GM12878 (cell line): ENCODE measurements at regions not wholly inside any gene's neighbourhood (a gene's known extent, or its start where the extent isn't known, plus 50 kb on each side); places are given as distances from the start of the nearest gene placed in this dataset.

ENCODE experiments used
- ATAC-seq: fragments of 200-7000 bp; cut with Tn5 transposase; 3 replicates; pipeline ENCODE4 v1.9.1; 2020; ENCODE audit warnings: mild to moderate bottlenecking, moderate library complexity
- BruUV-seq: library from RNA; stranded (reverse); fragments of 400-500 nt; replicated peaks from 2 replicates; lab custom pipeline; 2021; lab: Mats Ljungman, UMichigan
- CTCF ChIA-PET: fragments of 300-600 bp; sonication (Branson Sonifier 250); formaldehyde crosslinking; extraction: SDS; loops from one replicate; lab custom pipeline; 2021; ENCODE audit warnings: inconsistent platforms; lab: Yijun Ruan, JAX
- POLR2A ChIA-PET: fragments of 350-600 bp; formaldehyde crosslinking; extraction: SDS; loops from one replicate; lab custom pipeline; 2021; ENCODE audit warnings: inconsistent platforms; lab: Charles Lee
- RAD21 ChIA-PET: fragments of 300-600 bp; sonication (Branson Sonifier 250); formaldehyde crosslinking; loops from one replicate; lab custom pipeline; 2023; ENCODE audit warnings: antibody characterized with exemption; ENCODE audit not compliant: unreplicated experiment; lab: Charles Lee
- SMC1A ChIA-PET: fragments of 300-600 bp; sonication (Branson Sonifier 250); formaldehyde crosslinking; loops from one replicate; lab custom pipeline; 2023; ENCODE audit not compliant: unreplicated experiment, uncharacterized antibody; lab: Charles Lee
- DNase-seq: peaks from one replicate; pipeline ENCODE4 v3.0.0-alpha.2; 2011; ENCODE audit warnings: low read depth, low spot score
- FAIRE-seq: peaks from 3 replicates; lab custom pipeline; 2011; peaks lifted over from hg19 to GRCh38; lab: Jason Lieb, UNC
- H2AFZ ChIP-seq: 2 replicates; pipeline ENCODE4 v1.6.0; 2011; ENCODE audit warnings: low read depth, low read length, control low read depth; ENCODE audit not compliant: control insufficient read depth
- H3K27ac ChIP-seq: 2 replicates; pipeline ENCODE4 v1.5.1; 2011; ENCODE audit warnings: control low read depth; ENCODE audit not compliant: control insufficient read depth, insufficient read depth
- H3K27me3 ChIP-seq, 2 experiments: replicated peaks in 1 of 2; 2 replicates each; pipeline versions ENCODE4 v1.6.0 to v1.6.1; 2011; ENCODE audit warnings: low read length in 1 of 2; ENCODE audit not compliant: control insufficient read depth in 2 of 2, insufficient read depth in 2 of 2
- H3K36me3 ChIP-seq, 2 experiments: 2 replicates each; pipeline ENCODE4 v1.5.1; 2011; ENCODE audit warnings: low read length in 1 of 2; ENCODE audit not compliant: control insufficient read depth in 2 of 2, insufficient read depth in 2 of 2
- H3K4me1 ChIP-seq: 2 replicates; pipeline ENCODE4 v1.6.1; 2011; ENCODE audit warnings: mild to moderate bottlenecking, low read length, moderate library complexity, mixed read lengths; ENCODE audit not compliant: control insufficient read depth, insufficient read depth
- H3K4me2 ChIP-seq: 2 replicates; pipeline ENCODE4 v1.6.0; 2011; ENCODE audit warnings: control low read depth; ENCODE audit not compliant: control insufficient read depth, insufficient read depth
- H3K4me3 ChIP-seq: fragments of 200-600 bp; sonication (generic); 2 replicates; pipeline ENCODE4 v1.5.1; 2016
- H3K79me2 ChIP-seq: 2 replicates; pipeline ENCODE4 v1.6.0; 2011; ENCODE audit warnings: low read length; ENCODE audit not compliant: control insufficient read depth, insufficient read depth
- H3K9ac ChIP-seq: 2 replicates; pipeline ENCODE4 v1.8.0; 2011; ENCODE audit warnings: low read length, control low read depth, mixed read lengths; ENCODE audit not compliant: control insufficient read depth, insufficient read depth
- H3K9me3 ChIP-seq: replicated peaks from 3 replicates; pipeline ENCODE4 v1.5.1; 2011; ENCODE audit warnings: mild to moderate bottlenecking, low read length; ENCODE audit not compliant: control insufficient read depth, insufficient read depth
- H4K20me1 ChIP-seq: 2 replicates; pipeline ENCODE4 v1.6.0; 2011; ENCODE audit not compliant: control insufficient read depth, insufficient read depth
- CBX5 ChIP-seq: sonication (generic); IDR thresholded peaks from 2 replicates; pipeline ENCODE4 v1.6.1; 2016; ENCODE audit warnings: low read depth, moderate library complexity, mild to moderate bottlenecking, inconsistent platforms
- ESRRA ChIP-seq: IDR thresholded peaks from 2 replicates; pipeline ENCODE4 v1.6.1; 2012; ENCODE audit warnings: mild to moderate bottlenecking, low read length, improper control_type of control experiment
- GABPA ChIP-seq: IDR thresholded peaks from 2 replicates; pipeline ENCODE4 v1.6.1; 2014; ENCODE audit warnings: antibody characterized with exemption, low read depth, mild to moderate bottlenecking, inconsistent platforms
- JUND ChIP-seq: IDR thresholded peaks from 2 replicates; pipeline ENCODE4 v1.6.1; 2012; ENCODE audit warnings: low read depth, mild to moderate bottlenecking, low read length, improper control_type of control experiment, moderate library complexity
- MEF2A ChIP-seq: IDR thresholded peaks from 2 replicates; pipeline ENCODE4 v1.6.1; 2011; ENCODE audit warnings: low read depth, mild to moderate bottlenecking, low read length, moderate library complexity; ENCODE audit not compliant: insufficient read depth
- MEF2B ChIP-seq: fragments of 450-650 bp; IDR thresholded peaks from 2 replicates; pipeline ENCODE4 v1.6.1; 2018; ENCODE audit warnings: mild to moderate bottlenecking, moderate library complexity; ENCODE audit not compliant: partially characterized antibody, poor library complexity, severe bottlenecking
- NFXL1 ChIP-seq: fragments of 450-650 bp; IDR thresholded peaks from 2 replicates; pipeline ENCODE4 v1.6.1; 2017; ENCODE audit warnings: antibody characterized with exemption, mild to moderate bottlenecking, borderline replicate concordance
- NFYB ChIP-seq: IDR thresholded peaks from 2 replicates; pipeline ENCODE4 v1.6.1; 2011; ENCODE audit warnings: low read depth, mild to moderate bottlenecking, low read length, improper control_type of control experiment, moderate library complexity; ENCODE audit not compliant: insufficient read depth
- NR2C1 ChIP-seq: fragments of 450-650 bp; IDR thresholded peaks from 2 replicates; pipeline ENCODE4 v1.6.1; 2017; ENCODE audit warnings: antibody characterized with exemption, mild to moderate bottlenecking, moderate library complexity
- PBX3 ChIP-seq: IDR thresholded peaks from 2 replicates; pipeline ENCODE4 v1.6.1; 2011; ENCODE audit warnings: mild to moderate bottlenecking, low read depth, low read length, moderate library complexity; ENCODE audit not compliant: insufficient replicate concordance
- PRDM15 ChIP-seq: fragments of 450-650 bp; formaldehyde crosslinking; IDR thresholded peaks from 2 replicates; pipeline ENCODE4 v1.4.0; 2020; ENCODE audit warnings: mild to moderate bottlenecking, moderate library complexity
- RAD21 ChIP-seq: IDR thresholded peaks from 2 replicates; pipeline ENCODE4 v1.6.1; 2011; ENCODE audit warnings: mild to moderate bottlenecking, low read depth, low read length, moderate library complexity; ENCODE audit not compliant: insufficient read depth
- RELA ChIP-seq: fragments of 450-650 bp; IDR thresholded peaks from 2 replicates; pipeline ENCODE4 v1.8.0; 2014; ENCODE audit warnings: borderline replicate concordance; ENCODE audit not compliant: partially characterized antibody
- RFX5 ChIP-seq: IDR thresholded peaks from 2 replicates; pipeline ENCODE4 v1.6.1; 2011; ENCODE audit warnings: low read depth, low read length, improper control_type of control experiment
- SIX5 ChIP-seq: IDR thresholded peaks from 2 replicates; pipeline ENCODE4 v1.6.1; 2011; ENCODE audit warnings: mild to moderate bottlenecking, low read depth, low read length, moderate library complexity; ENCODE audit not compliant: severe bottlenecking
- SMC3 ChIP-seq: IDR thresholded peaks from 2 replicates; pipeline ENCODE4 v1.6.1; 2011; ENCODE audit warnings: low read length, improper control_type of control experiment, borderline replicate concordance
- SRF ChIP-seq, 2 experiments: IDR thresholded peaks; 2 replicates each; pipeline ENCODE4 v1.6.1; 2011; ENCODE audit warnings: low read depth in 2 of 2, low read length in 2 of 2, mild to moderate bottlenecking in 1 of 2, moderate library complexity in 1 of 2
- STAT1 ChIP-seq: fragments of 450-650 bp; conservative IDR thresholded peaks from 2 replicates; pipeline ENCODE4 v1.6.1; 2014; ENCODE audit warnings: antibody characterized with exemption, mild to moderate bottlenecking
- ZNF207 ChIP-seq: fragments of 450-650 bp; IDR thresholded peaks from 2 replicates; pipeline ENCODE4 v1.6.1; 2014; ENCODE audit warnings: antibody characterized with exemption, mild to moderate bottlenecking, borderline replicate concordance
- WGBS: methylation state at CpG from one replicate; pipeline ENCODE4 v1.1.6; 2016; ENCODE audit warnings: low lambda C conversion rate; ENCODE audit not compliant: insufficient replicate concordance, insufficient coverage; ENCODE audit errors: missing lambda C conversion rate; 5-methylcytosine and 5-hydroxymethylcytosine counted together
- in situ Hi-C: fragments of 300-500 bp; cut with MboI; formaldehyde crosslinking; loops from 9 replicates; pipeline ENCODE4 v1.14.3; 2018; ENCODE audit warnings: mixed read lengths
- intact Hi-C: fragments of 100-400 bp; cut with micrococcal nuclease; formaldehyde crosslinking; loops from one replicate; pipeline ENCODE4 v1.14.2; 2022; ENCODE audit not compliant: unreplicated experiment

DNA sequence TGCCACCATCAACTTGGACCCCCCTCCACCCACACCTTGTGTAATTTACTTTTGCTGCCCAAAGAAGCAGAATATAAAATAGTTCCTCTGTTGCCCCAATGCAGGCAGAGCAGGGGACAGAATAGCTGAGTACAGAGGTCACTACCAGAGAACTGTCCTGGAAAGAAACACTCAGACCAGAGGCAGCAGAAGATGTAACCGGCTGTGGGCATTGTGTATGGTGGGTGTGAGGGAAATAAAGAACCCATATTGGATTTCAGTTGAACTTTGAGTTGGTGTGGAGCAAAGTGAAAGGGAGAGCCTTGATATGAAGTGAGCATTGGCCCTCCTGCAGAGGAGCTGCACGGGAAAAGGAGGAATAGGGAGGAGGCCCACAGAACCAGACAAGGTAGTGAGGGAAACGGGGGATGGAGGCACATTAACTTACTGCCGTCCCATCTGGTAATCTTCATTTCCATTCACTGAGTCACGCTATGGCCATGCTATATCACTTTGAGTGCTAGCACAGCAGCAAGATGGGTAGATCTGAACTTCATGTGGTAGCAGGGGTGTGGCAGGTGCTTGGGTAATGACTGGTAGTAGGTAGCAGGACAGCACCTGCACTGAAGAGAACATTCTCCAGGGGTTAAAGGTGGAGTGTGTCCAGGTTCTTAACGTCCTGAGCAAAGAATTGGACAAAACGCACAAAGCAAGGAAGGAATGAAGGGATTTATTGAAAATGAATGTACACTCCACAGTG, 56.3 kb upstream of the FBXO28 start:
- RAD21 ChIA-PET = no interaction called here
- Histone ChIP-seq H3K9me3 (no peaks in the 10 kb centered on the region; the same call in 2 of the 3 replicates), H4K20me1 (no peaks in the 10 kb centered on the region), H3K4me3 (no peak overlapping the region), H3K27me3 (no peaks in the 10 kb centered on the region), H3K4me1 (no peaks in the 10 kb centered on the region), H3K36me3 (no peaks in the 10 kb centered on the region)
- no peak for ATAC-seq
- POLR2A ChIA-PET = interaction anchor here (0.6 kb wide), 1 partner anchor 122 kb away, joined by 3 read pairs; no protein-coding TSS in a partner anchor
- in situ Hi-C loops = no loop called here
- TF ChIP-seq SRF (IDR thresholded peaks at IDR 0.05; ENCODE audit: low read depth in 2 of 2, low read length in 2 of 2) = no peak
- TF ChIP-seq JUND = no peak
- no peak for TF ChIP-seq NFYB
- TF ChIP-seq ESRRA = no peak
- no peak for TF ChIP-seq CBX5
- no peak for TF ChIP-seq NR2C1
- no peak for TF ChIP-seq PRDM15 (CRISPR knock-in tag)
- TF ChIP-seq GABPA = no peak
- no peak for TF ChIP-seq RAD21
- no peak for TF ChIP-seq PBX3
- no peak for TF ChIP-seq STAT1
- no peak for TF ChIP-seq SIX5
- TF ChIP-seq MEF2B = no peak
- TF ChIP-seq ZNF207 = no peak
- TF ChIP-seq NFXL1 = no peak
- TF ChIP-seq SMC3 = no peak
- no peak for TF ChIP-seq RFX5
- no peak for TF ChIP-seq MEF2A
- TF ChIP-seq RELA = no peak
- TF ChIP-seq, all 136 proteins: peak for 0
- Histone ChIP-seq H3K4me2 (no peak overlapping the region), H3K79me2 (no peaks in the 10 kb centered on the region), H3K27ac (no peak overlapping the region), H2AFZ (no peak overlapping the region), H3K9ac (no peak overlapping the region)
- SMC1A ChIA-PET = no interaction called here
- WGBS = 47% methylated on average over 7 of the region's 7 CpGs
- BruUV-seq = no TSS peak
- FAIRE-seq (no peak), DNase-seq (no peak)
- intact Hi-C loops = no loop called here
- CTCF ChIA-PET = no interaction called here
